GM18502 (cell line): ENCODE measurements at regions not wholly inside any gene's neighbourhood (a gene's known extent, or its start where the extent isn't known, plus 50 kb on each side); places are given as distances from the start of the nearest gene placed in this dataset.
"Not testable (repeated sequence)": the region's sequence is repeated elsewhere in the genome, so short reads cannot be mapped to it uniquely, and the experiment has no call there.

Source experiments
- ATAC-seq: cut with Tn5 transposase; IDR thresholded peaks from one replicate; pipeline ENCODE4 v1.9.1; 2021; ENCODE audit warnings: mild to moderate bottlenecking; ENCODE audit not compliant: unreplicated experiment, poor library complexity

GRCh38 chr7:56697058-56697457 is 435.2 kb downstream of the ZNF479 start:
- not testable (repeated sequence) for ATAC-seq

- no peak for ATAC-seq
Measured at GRCh38 chr7:56686276-56686859, 445.9 kb downstream of the ZNF479 start.

DNA sequence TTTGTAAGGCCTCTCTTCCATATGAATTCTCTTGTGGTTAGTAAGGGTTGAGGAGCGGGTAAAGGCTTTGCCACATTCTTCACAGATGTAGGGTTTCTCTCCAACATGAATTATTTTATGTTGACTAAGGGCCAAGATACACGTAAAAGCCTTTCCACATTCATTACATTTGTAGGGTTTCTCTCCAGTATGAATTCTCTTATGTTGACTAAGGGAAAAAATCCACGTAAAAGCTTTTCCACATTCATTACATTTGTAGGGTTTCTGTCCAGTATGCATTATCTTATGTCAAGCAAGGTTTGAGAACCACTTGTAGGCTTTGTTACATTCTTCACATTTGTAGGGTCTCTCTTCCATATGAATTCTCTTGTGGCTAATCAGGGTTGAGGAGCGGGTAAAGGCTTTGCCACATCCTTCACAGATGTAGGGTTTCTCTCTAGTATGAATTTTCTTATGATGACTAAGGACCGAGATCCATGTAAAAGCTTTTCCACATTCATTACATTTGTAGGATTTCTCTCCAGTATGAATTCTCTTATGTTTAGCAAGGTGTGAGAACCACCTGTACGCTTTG is 493.0 kb downstream of the ZNF479 start:
- no peak for ATAC-seq

GRCh38 chr7:56609852-56610355 is 493.7 kb upstream of the NUPR2 start:
- no peak for ATAC-seq

GRCh38 chr7:56605146-56605545 is 488.9 kb upstream of the NUPR2 start:
- no peak for ATAC-seq

GRCh38 chr7:56578612-56579011 is 462.4 kb upstream of the NUPR2 start:
- ATAC-seq = no peak

DNA sequence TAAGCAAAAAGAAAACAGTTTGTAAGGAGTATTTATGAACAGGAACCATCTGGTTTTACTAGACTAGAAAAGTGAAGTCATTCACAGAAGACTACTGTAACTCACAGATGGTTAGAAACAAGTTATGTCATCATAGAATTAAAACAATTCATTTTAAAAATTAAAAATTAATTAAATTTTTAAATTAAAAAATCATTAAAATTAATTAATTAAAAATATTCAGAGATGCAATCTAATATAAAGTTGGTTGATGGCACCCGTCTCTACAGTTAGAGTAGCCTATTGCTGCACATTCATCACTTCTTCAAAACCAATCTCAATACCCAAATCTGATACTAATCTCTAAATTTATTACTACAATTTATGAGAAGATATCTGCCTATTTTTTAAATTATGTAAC is 454.8 kb upstream of the NUPR2 start:
- ATAC-seq = no peak

DNA sequence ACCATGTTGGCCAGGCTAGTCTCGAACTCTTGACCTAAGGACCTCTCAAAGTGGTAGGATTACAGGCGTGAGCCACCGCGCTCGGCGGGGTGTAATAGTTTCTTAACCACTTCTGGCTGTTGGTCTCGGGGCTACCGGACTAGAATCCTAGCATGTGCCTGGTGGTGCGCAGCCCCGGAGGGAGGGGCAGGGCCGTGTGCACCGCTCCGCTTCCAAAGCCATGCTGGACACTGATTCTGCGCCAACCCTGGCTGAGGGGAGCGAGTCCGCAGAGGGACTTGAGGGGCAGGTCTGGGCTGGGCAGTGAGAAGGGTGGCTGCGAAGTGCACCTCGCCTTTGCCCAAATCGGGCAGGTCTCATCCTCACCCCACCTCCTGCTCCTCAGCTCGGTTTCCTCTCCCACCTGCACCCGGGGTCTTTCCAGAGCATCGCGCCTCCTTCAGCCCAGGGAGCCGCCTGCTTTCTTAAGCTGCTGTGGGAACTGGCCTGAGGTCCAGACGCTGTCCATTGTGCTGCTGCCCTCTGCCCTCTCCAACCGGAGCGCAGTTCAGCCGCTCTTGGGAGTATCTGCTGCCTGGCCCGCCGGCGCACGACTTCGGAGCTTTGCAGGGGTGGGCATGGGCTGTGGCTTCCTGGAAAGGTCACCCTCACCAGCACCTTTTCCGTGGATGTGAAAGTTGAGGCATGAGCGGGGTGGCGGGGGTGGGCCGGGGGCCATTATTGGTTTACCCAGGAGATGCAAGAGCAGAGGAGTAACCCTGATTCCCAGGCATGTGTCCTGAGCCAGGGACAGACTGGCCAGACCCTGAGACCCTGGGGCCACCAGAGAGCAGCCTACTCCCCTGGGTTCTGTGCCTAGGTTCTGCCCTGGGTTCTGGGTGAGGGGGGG is 422.6 kb upstream of the NUPR2 start:
- no peak for ATAC-seq

DNA sequence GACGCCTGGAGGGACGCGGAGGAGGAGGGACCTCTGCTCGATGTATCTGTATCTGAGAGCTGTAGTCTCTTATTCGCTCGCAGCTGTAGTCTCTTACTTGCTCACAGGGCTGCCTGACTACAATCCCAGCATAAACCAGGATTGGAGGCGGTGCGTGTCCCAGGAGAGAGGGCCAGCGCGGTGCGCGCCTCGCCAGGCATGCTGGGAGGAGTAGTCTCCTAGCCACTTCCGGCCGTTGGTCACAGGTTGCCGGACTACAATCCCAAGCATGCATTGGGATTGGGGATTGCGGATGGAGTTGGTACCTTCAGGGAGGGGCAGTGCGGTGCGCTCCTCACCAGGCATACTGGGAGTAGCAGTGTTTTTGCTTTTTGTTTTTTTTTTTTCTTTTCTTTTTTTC is 421.7 kb upstream of the NUPR2 start:
- no peak for ATAC-seq

DNA sequence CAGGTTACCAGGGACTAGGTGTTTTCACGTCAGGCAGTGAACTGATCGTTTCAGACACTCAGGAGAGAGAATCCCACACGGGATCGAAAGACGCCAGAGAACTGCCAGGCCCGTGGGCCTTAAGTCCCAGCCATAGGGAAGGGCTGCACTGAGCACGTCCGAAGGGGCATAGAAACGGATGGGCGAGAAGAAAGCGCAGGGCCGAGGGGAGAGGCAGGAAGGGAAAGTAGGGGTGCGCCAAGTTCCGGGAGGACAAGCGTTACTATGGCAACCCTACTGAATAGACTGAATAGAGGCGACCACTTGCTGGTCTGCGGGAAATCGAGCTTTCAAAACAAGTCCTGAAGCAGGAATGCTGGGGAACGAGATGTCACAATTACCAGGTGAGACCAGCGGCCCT is 421.3 kb upstream of the NUPR2 start:
- no peak for ATAC-seq

- no peak for ATAC-seq
Measured at GRCh38 chr7:56495165-56495564, 378.9 kb upstream of the NUPR2 start.

DNA sequence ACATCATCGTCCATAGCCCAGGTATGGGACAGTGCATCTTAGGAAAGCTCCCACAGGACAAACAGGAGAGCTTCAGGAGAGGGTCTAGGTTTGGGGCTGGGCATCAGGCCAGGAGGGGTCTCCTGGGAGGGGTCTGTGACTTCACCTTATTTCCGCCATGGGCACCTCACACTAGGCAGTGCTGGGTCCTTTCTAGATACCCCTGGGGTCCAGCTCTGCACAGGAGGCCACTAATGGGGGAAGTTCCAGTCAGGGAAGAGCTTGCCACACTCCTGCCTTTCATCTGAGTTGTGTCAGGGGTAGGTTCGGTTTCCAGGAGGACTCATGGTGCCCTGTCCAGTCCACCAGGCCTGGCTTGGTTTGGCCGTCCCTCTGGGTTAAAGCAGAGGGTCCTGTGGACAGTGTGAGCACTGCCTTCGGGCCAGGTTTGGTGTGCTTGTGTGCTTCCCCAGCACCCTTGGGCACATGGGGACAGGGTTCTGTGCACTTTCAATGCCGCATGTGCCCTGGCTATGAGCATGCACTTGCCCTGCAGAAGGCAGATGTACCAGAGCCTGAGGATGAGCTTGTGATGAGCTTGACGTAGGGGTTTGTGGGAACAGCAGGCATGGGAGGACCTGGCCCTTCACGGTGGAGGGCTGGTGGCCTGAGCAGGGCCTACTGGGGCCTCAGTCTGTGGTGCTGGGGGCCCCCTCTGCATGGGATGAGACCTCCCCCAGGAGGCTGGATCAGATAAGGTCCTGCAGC is 377.7 kb upstream of the NUPR2 start:
- no peak for ATAC-seq

DNA sequence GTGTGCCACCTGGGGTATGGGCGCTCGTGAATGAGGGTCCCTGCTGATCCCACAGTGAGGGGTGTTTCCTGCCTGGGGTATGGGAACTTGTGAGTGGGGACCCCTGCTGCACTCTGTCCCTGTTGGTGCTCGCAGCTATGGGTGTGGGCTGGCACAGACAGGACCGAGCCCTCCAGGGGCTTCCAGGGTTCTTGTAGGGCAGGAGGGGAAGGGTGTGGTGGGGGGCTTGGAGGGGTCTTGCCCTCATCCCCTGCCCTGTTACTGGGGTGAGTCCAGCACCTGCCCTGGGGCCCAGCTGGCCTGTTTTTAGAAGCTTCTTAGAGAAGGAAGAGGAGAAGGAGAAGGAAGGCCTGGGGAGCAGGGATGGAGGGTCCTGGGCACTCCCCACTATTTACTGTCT is 377.0 kb upstream of the NUPR2 start:
- ATAC-seq = no peak

DNA sequence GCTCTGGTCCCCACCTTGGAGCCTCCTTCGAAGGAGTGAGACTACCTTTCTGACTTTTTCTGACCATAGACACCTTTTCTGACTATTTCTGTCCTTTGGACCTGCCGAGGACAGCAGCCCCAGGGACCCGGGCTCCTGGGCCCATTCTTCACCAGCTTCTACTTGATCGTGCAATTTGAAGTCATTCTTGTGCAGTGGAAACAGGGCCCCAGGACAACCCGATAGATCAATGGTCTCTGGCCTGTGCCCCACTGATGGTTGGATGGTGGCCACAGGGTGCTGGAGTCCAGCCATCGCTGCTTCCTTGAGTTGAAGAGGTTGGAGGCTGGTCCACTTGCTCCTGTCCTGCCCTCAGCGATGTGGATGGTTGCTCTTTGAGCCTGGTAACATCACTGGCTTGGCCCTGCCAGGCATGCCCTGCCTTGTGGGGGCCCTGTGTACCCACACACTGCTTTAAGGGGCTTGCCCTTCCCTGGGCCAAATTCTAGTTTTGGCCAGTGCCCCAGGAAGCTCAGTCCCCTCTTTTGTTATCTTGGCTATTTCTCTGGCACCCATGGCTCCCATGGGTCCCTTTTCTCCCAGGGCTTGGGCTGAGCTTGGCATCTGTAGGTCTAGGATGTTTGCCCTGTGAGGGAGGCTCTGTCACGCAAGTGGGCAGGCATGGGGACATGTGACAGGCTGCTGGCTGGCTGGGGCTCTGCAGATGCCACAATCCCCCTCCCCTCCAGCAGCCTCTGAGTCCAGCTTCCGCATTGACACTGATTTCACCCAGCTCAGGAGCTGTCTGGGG is 375.6 kb upstream of the NUPR2 start:
- no peak for ATAC-seq

GRCh38 chr7:56483861-56484550 is 367.8 kb upstream of the NUPR2 start:
- ATAC-seq = no peak

- no peak for ATAC-seq
Measured at GRCh38 chr7:56483153-56483552, 366.9 kb upstream of the NUPR2 start.

GRCh38 chr7:56479748-56480147 is 363.5 kb upstream of the NUPR2 start:
- no peak for ATAC-seq

GRCh38 chr7:56479136-56479535 is 362.9 kb upstream of the NUPR2 start:
- ATAC-seq = no peak

DNA sequence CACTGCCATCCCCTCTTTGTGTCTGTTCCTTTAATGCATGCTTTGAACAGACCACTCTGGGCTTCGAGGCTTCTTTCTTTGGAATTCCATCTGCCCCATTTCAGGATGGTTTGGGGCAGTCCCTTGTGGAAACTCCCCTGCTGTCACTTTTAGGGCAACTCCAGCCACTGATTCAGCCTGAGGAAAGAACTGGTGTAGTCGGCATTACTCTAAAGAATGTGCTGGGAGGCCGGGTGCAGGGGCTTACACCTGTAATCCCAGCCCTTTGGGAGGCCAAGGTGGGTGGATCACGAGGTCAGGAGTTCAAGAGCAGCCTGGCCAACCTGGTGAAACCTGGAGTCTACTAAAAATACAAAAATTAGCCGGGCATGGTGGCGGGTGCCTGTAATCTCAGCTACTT is 358.1 kb upstream of the NUPR2 start:
- no peak for ATAC-seq
